Forelimb muscle (tissue), 1 donor: ENCODE measurements at regions not wholly inside any gene's neighbourhood (a gene's known extent, or its start where the extent isn't known, plus 50 kb on each side); places are given as distances from the start of the nearest gene placed in this dataset.

Source experiments
- DNase-seq: peaks from one replicate; pipeline ENCODE4 v3.0.0-alpha.2; 2013; ENCODE audit warnings: low read depth

- no peak for DNase-seq
Measured at GRCh38 chr2:235358981-235359471, 134.8 kb upstream of the AGAP1 start.

- no peak for DNase-seq
Measured at GRCh38 chr2:235360446-235360845, 133.4 kb upstream of the AGAP1 start.

- no peak for DNase-seq
Measured at GRCh38 chr2:235365743-235366142, 128.1 kb upstream of the AGAP1 start.

GRCh38 chr2:235366390-235366789 is 127.5 kb upstream of the AGAP1 start:
- DNase-seq = no peak

GRCh38 chr2:235366807-235367206 is 127.0 kb upstream of the AGAP1 start:
- no peak for DNase-seq

- DNase-seq = no peak
Measured at GRCh38 chr2:235371018-235371417, 122.8 kb upstream of the AGAP1 start.

GRCh38 chr2:235373171-235373570 is 120.7 kb upstream of the AGAP1 start:
- DNase-seq = no peak

- DNase-seq = no peak
Measured at GRCh38 chr2:235377176-235377575, 116.7 kb upstream of the AGAP1 start.

- no peak for DNase-seq
Measured at GRCh38 chr2:235378246-235378645, 115.6 kb upstream of the AGAP1 start.

- DNase-seq = no peak
Measured at GRCh38 chr2:235378944-235379343, 114.9 kb upstream of the AGAP1 start.

GRCh38 chr2:235381261-235381912 is 112.5 kb upstream of the AGAP1 start:
- no peak for DNase-seq

- peak; percentile 19 for DNase-seq
Measured at GRCh38 chr2:235382179-235382578, 111.7 kb upstream of the AGAP1 start.

GRCh38 chr2:235382601-235383000 is 111.2 kb upstream of the AGAP1 start:
- DNase-seq = no peak

- DNase-seq = no peak
Measured at GRCh38 chr2:235383272-235383843, 110.5 kb upstream of the AGAP1 start.

GRCh38 chr2:235384624-235385023 is 109.2 kb upstream of the AGAP1 start:
- no peak for DNase-seq

GRCh38 chr2:235389626-235390025 is 104.2 kb upstream of the AGAP1 start:
- no peak for DNase-seq

GRCh38 chr2:235390108-235390815 is 103.6 kb upstream of the AGAP1 start:
- DNase-seq = no peak

- DNase-seq = no peak
Measured at GRCh38 chr2:235390816-235391194, 103.0 kb upstream of the AGAP1 start.

- no peak for DNase-seq
Measured at GRCh38 chr2:235391921-235392615, 101.8 kb upstream of the AGAP1 start.

- DNase-seq = no peak
Measured at GRCh38 chr2:235394278-235394828, 99.5 kb upstream of the AGAP1 start.

GRCh38 chr2:235396071-235396846 is 97.6 kb upstream of the AGAP1 start:
- DNase-seq = no peak
